ENCODE measurements at regions not wholly inside any gene's neighbourhood (a gene's known extent, or its start where the extent isn't known, plus 50 kb on each side); places are given as distances from the start of the nearest gene placed in this dataset.
"Not testable (repeated sequence)": the region's sequence is repeated elsewhere in the genome, so short reads cannot be mapped to it uniquely, and the experiment has no call there.

- H3K27me3 Mint-ChIP-seq (ENCODE audit: low read depth); H3K4me1 Mint-ChIP-seq (ENCODE audit: low read depth); H3K27ac Mint-ChIP-seq; H3K4me3 Mint-ChIP-seq; CTCF ChIA-PET; H3K36me3 Mint-ChIP-seq (ENCODE audit: low read depth); DNase-seq; intact Hi-C loops (cut with micrococcal nuclease): not testable (repeated sequence)
- H3K9me3 Mint-ChIP-seq = peaks cover 11% of the 10 kb centered on the region
Observed at GRCh38 chr7:153412114-153412823, 639.9 kb upstream of the DPP6 start.

GRCh38 chr7:153412824-153413198 is 639.4 kb upstream of the DPP6 start:
- H3K4me1 Mint-ChIP-seq (ENCODE audit: low read depth); DNase-seq; H3K27ac Mint-ChIP-seq; H3K36me3 Mint-ChIP-seq (ENCODE audit: low read depth); intact Hi-C loops (cut with micrococcal nuclease); H3K27me3 Mint-ChIP-seq (ENCODE audit: low read depth); CTCF ChIA-PET; H3K4me3 Mint-ChIP-seq: not testable (repeated sequence)
- peaks cover 11% of the 10 kb centered on the region for H3K9me3 Mint-ChIP-seq

GRCh38 chr7:153413199-153413539 is 639.0 kb upstream of the DPP6 start:
- no peaks in the 10 kb centered on the region for H3K4me1 Mint-ChIP-seq (ENCODE audit: low read depth)
- H3K4me3 Mint-ChIP-seq = no peak overlapping the region
- no peak for DNase-seq
- CTCF ChIA-PET = no interaction called here
- H3K27me3 Mint-ChIP-seq (ENCODE audit: low read depth) = no peaks in the 10 kb centered on the region
- intact Hi-C loops (cut with micrococcal nuclease) = no loop called here
- H3K9me3 Mint-ChIP-seq = peaks cover 11% of the 10 kb centered on the region
- no peak overlapping the region for H3K27ac Mint-ChIP-seq
- H3K36me3 Mint-ChIP-seq (ENCODE audit: low read depth) = no peaks in the 10 kb centered on the region

GRCh38 chr7:153413540-153414287 is 638.5 kb upstream of the DPP6 start:
- H3K9me3 Mint-ChIP-seq = peaks cover 11% of the 10 kb centered on the region
- no peaks in the 10 kb centered on the region for H3K36me3 Mint-ChIP-seq (ENCODE audit: low read depth)
- CTCF ChIA-PET = no interaction called here
- no peak overlapping the region for H3K27ac Mint-ChIP-seq
- no peaks in the 10 kb centered on the region for H3K4me1 Mint-ChIP-seq (ENCODE audit: low read depth)
- H3K4me3 Mint-ChIP-seq = no peak overlapping the region
- DNase-seq = no peak
- intact Hi-C loops (cut with micrococcal nuclease) = no loop called here
- no peaks in the 10 kb centered on the region for H3K27me3 Mint-ChIP-seq (ENCODE audit: low read depth)

- peaks cover 11% of the 10 kb centered on the region for H3K9me3 Mint-ChIP-seq
- no peak overlapping the region for H3K27ac Mint-ChIP-seq
- H3K27me3 Mint-ChIP-seq (ENCODE audit: low read depth) = no peaks in the 10 kb centered on the region
- H3K4me1 Mint-ChIP-seq (ENCODE audit: low read depth) = no peaks in the 10 kb centered on the region
- no peaks in the 10 kb centered on the region for H3K36me3 Mint-ChIP-seq (ENCODE audit: low read depth)
- no peak overlapping the region for H3K4me3 Mint-ChIP-seq
- intact Hi-C loops (cut with micrococcal nuclease) = no loop called here
- CTCF ChIA-PET = no interaction called here
- no peak for DNase-seq
Observed at GRCh38 chr7:153414288-153414629, 637.9 kb upstream of the DPP6 start.

GRCh38 chr7:153415632-153416031 is 636.6 kb upstream of the DPP6 start:
- Mint-ChIP-seq H3K4me1 (ENCODE audit: low read depth) (no peaks in the 10 kb centered on the region), H3K36me3 (ENCODE audit: low read depth) (no peaks in the 10 kb centered on the region), H3K27ac (no peak overlapping the region), H3K27me3 (ENCODE audit: low read depth) (no peaks in the 10 kb centered on the region), H3K4me3 (no peak overlapping the region), H3K9me3 (peaks cover 11% of the 10 kb centered on the region)
- intact Hi-C loops (cut with micrococcal nuclease) = no loop called here
- DNase-seq = no peak
- CTCF ChIA-PET = no interaction called here

- H3K27ac Mint-ChIP-seq = no peak overlapping the region
Observed at GRCh38 chr7:153422291-153423209, 629.6 kb upstream of the DPP6 start.

GRCh38 chr7:153423210-153423590 is 629.0 kb upstream of the DPP6 start:
- no peaks in the 10 kb centered on the region for H3K27me3 Mint-ChIP-seq (ENCODE audit: low read depth)
- no peak overlapping the region for H3K27ac Mint-ChIP-seq

More at GRCh38 chr7:153422291-153423209, 629.6 kb upstream of the DPP6 start:
- H3K36me3 Mint-ChIP-seq (ENCODE audit: low read depth) = no peaks in the 10 kb centered on the region
- CTCF ChIA-PET = no interaction called here
- H3K4me1 Mint-ChIP-seq (ENCODE audit: low read depth) = no peaks in the 10 kb centered on the region
- H3K27me3 Mint-ChIP-seq (ENCODE audit: low read depth) = no peaks in the 10 kb centered on the region
- intact Hi-C loops (cut with micrococcal nuclease) = no loop called here
- DNase-seq = no peak
- no peak overlapping the region for H3K4me3 Mint-ChIP-seq
- H3K9me3 Mint-ChIP-seq = no peaks in the 10 kb centered on the region

GRCh38 chr7:153430931-153431330 is 621.3 kb upstream of the DPP6 start:
- H3K27me3 Mint-ChIP-seq (ENCODE audit: low read depth) = no peaks in the 10 kb centered on the region
- no peaks in the 10 kb centered on the region for H3K4me1 Mint-ChIP-seq (ENCODE audit: low read depth)
- H3K36me3 Mint-ChIP-seq (ENCODE audit: low read depth) = no peaks in the 10 kb centered on the region
- CTCF ChIA-PET = no interaction called here
- DNase-seq = no peak
- no peak overlapping the region for H3K27ac Mint-ChIP-seq
- intact Hi-C loops (cut with micrococcal nuclease) = no loop called here
- H3K9me3 Mint-ChIP-seq = peaks cover 5% of the 10 kb centered on the region
- H3K4me3 Mint-ChIP-seq = no peak overlapping the region

More at GRCh38 chr7:153423210-153423590, 629.0 kb upstream of the DPP6 start:
- no peak for DNase-seq
- Mint-ChIP-seq H3K4me1 (ENCODE audit: low read depth) (no peaks in the 10 kb centered on the region), H3K36me3 (ENCODE audit: low read depth) (no peaks in the 10 kb centered on the region), H3K4me3 (no peak overlapping the region), H3K9me3 (no peaks in the 10 kb centered on the region)
- CTCF ChIA-PET = no interaction called here
- intact Hi-C loops (cut with micrococcal nuclease) = no loop called here

GRCh38 chr7:153432063-153432462 is 620.1 kb upstream of the DPP6 start:
- no peak overlapping the region for H3K4me3 Mint-ChIP-seq
- no peaks in the 10 kb centered on the region for H3K27me3 Mint-ChIP-seq (ENCODE audit: low read depth)
- intact Hi-C loops (cut with micrococcal nuclease) = no loop called here

GRCh38 chr7:153433223-153433622 is 619.0 kb upstream of the DPP6 start:
- DNase-seq = no peak
- Mint-ChIP-seq H3K27me3 (ENCODE audit: low read depth) (no peaks in the 10 kb centered on the region), H3K4me1 (ENCODE audit: low read depth) (no peaks in the 10 kb centered on the region), H3K4me3 (no peak overlapping the region), H3K9me3 (peaks cover 5% of the 10 kb centered on the region), H3K36me3 (ENCODE audit: low read depth) (no peaks in the 10 kb centered on the region), H3K27ac (no peak overlapping the region)
- CTCF ChIA-PET = no interaction called here
- intact Hi-C loops (cut with micrococcal nuclease) = no loop called here

More at GRCh38 chr7:153432063-153432462, 620.1 kb upstream of the DPP6 start:
- Mint-ChIP-seq H3K4me1 (ENCODE audit: low read depth) (no peaks in the 10 kb centered on the region), H3K9me3 (peaks cover 5% of the 10 kb centered on the region), H3K27ac (no peak overlapping the region), H3K36me3 (ENCODE audit: low read depth) (no peaks in the 10 kb centered on the region)
- CTCF ChIA-PET = no interaction called here
- no peak for DNase-seq

- intact Hi-C loops (cut with micrococcal nuclease) = no loop called here
- Mint-ChIP-seq H3K27me3 (ENCODE audit: low read depth) (peaks cover 3% of the 10 kb centered on the region), H3K36me3 (ENCODE audit: low read depth) (no peaks in the 10 kb centered on the region), H3K4me1 (ENCODE audit: low read depth) (no peaks in the 10 kb centered on the region), H3K27ac (no peak overlapping the region), H3K9me3 (no peaks in the 10 kb centered on the region), H3K4me3 (no peak overlapping the region)
- no peak for DNase-seq
- CTCF ChIA-PET = no interaction called here
Observed at GRCh38 chr7:153440715-153441114, 611.5 kb upstream of the DPP6 start.

Measured in activated naive CD4-positive, alpha-beta T cell treated with anti-CD3 and anti-CD28 coated beads for 36 hours (primary cell).